ENCODE measurements at regions not wholly inside any gene's neighbourhood (a gene's known extent, or its start where the extent isn't known, plus 50 kb on each side); places are given as distances from the start of the nearest gene placed in this dataset.

GRCh38 chr3:118803096-118803476, 231.6 kb downstream of the IGSF11 start (continued):
- TF ChIP-seq CTCF (conservative IDR thresholded peaks at IDR 0.05; ENCODE audit: low read depth in 2 of 2): no peak
- TF ChIP-seq ZNF114 (CRISPR knock-in tag; IDR thresholded peaks at IDR 0.05): no peak
- TF ChIP-seq EZH2 (IDR thresholded peaks at IDR 0.05; ENCODE audit: low read depth, unreplicated experiment): no peak
- no peak for TF ChIP-seq EZH2phosphoT487 (IDR thresholded peaks at IDR 0.05; ENCODE audit: unreplicated experiment)

- no peaks in the 10 kb centered on the region for H3K9me2 ChIP-seq (ENCODE audit: insufficient read depth)
- H3K79me2 ChIP-seq (replicated peaks; ENCODE audit: insufficient read depth): no peaks in the 10 kb centered on the region
- TF ChIP-seq ZNF114 (CRISPR knock-in tag; IDR thresholded peaks at IDR 0.05) (no peak), POLR2AphosphoS5 (IDR thresholded peaks at IDR 0.05; ENCODE audit: low read depth) (no peak), JUNB (IDR thresholded peaks at IDR 0.05; ENCODE audit: unreplicated experiment) (no peak), STAT1 (IDR thresholded peaks at IDR 0.05; ENCODE audit: unreplicated experiment) (no peak), NANOG (IDR thresholded peaks at IDR 0.05; ENCODE audit: borderline replicate concordance) (no peak)
- H4K20me1 ChIP-seq (replicated peaks; ENCODE audit: insufficient read depth): no peaks in the 10 kb centered on the region
- H3K27me3 ChIP-seq (ENCODE audit: insufficient read depth): no peaks in the 10 kb centered on the region
- Mint-ChIP-seq H3K36me3 (ENCODE audit: low read depth) (no peaks in the 10 kb centered on the region), H3K9me3 (peaks cover 7% of the 10 kb centered on the region; the same call in 2 of the 3 replicates), H3K4me3 (no peak overlapping the region), H3K4me1 (peaks cover 2% of the 10 kb centered on the region; the same call in 1 of the 3 replicates), H3K27me3 (ENCODE audit: insufficient read depth, low read depth, poor library complexity) (no peaks in the 10 kb centered on the region), H3K27ac (0 out of 2 replicates have a peak overlapping the region, but pooled peaks have one; percentile 40)
- DNase-seq (ENCODE audit: low spot score) (no peak), ATAC-seq (no peak)
- H3K27ac ChIP-seq (ENCODE audit: low read depth): no peak overlapping the region
- no peaks in the 10 kb centered on the region; the same call in 1 of the 2 replicates for H3K36me3 ChIP-seq (ENCODE audit: insufficient read depth)
- no peaks in the 10 kb centered on the region for H3F3A ChIP-seq (replicated peaks; ENCODE audit: low read depth)
- peak overlapping the region; percentile 74; the same call in 1 of the 2 replicates for H2AFZ ChIP-seq
- H3K4me2 ChIP-seq: no peak overlapping the region
- H3K4me3 ChIP-seq: no peak overlapping the region
- no peaks in the 10 kb centered on the region for H3K4me1 ChIP-seq (ENCODE audit: insufficient read depth)
These were observed 229.6 kb downstream of the IGSF11 start for GRCh38 chr3:118805007-118805406.

- no peak overlapping the region for H2AFZ ChIP-seq
- H3K4me1 ChIP-seq (ENCODE audit: insufficient read depth): no peaks in the 10 kb centered on the region
- no peaks in the 10 kb centered on the region for H3K9me2 ChIP-seq (ENCODE audit: insufficient read depth)
- H4K20me1 ChIP-seq (replicated peaks; ENCODE audit: insufficient read depth): no peaks in the 10 kb centered on the region
- H3K36me3 ChIP-seq (ENCODE audit: insufficient read depth): no peaks in the 10 kb centered on the region; the same call in 1 of the 2 replicates
- no peaks in the 10 kb centered on the region for H3K27me3 ChIP-seq (ENCODE audit: insufficient read depth)
- H3K4me2 ChIP-seq: no peak overlapping the region
- no peak overlapping the region for H3K4me3 ChIP-seq
- DNase-seq (ENCODE audit: low spot score) (no peak), ATAC-seq (no peak)
- H3K27ac ChIP-seq (ENCODE audit: low read depth): no peak overlapping the region
- H3F3A ChIP-seq (replicated peaks; ENCODE audit: low read depth): no peaks in the 10 kb centered on the region
- H3K79me2 ChIP-seq (replicated peaks; ENCODE audit: insufficient read depth): no peaks in the 10 kb centered on the region
- no peaks in the 10 kb centered on the region for H3K36me3 Mint-ChIP-seq (ENCODE audit: low read depth)
- H3K27ac Mint-ChIP-seq: no peak overlapping the region
- peaks cover 2% of the 10 kb centered on the region; the same call in 1 of the 3 replicates for H3K4me1 Mint-ChIP-seq
- peaks cover 7% of the 10 kb centered on the region; the same call in 2 of the 3 replicates for H3K9me3 Mint-ChIP-seq
- no peaks in the 10 kb centered on the region for H3K27me3 Mint-ChIP-seq (ENCODE audit: insufficient read depth, low read depth, poor library complexity)
- no peak overlapping the region for H3K4me3 Mint-ChIP-seq
- TF ChIP-seq EZH2phosphoT487 (IDR thresholded peaks at IDR 0.05; ENCODE audit: unreplicated experiment) (no peak), ZNF462 (CRISPR knock-in tag; IDR thresholded peaks at IDR 0.05) (no peak), ZNF114 (CRISPR knock-in tag; IDR thresholded peaks at IDR 0.05) (no peak), ZNF331 (CRISPR knock-in tag; IDR thresholded peaks at IDR 0.05; ENCODE audit: low read depth) (no peak), CTCF (conservative IDR thresholded peaks at IDR 0.05; ENCODE audit: low read depth in 2 of 2) (no peak)
These were observed 228.2 kb downstream of the IGSF11 start for GRCh38 chr3:118806423-118806822.

Measured in GM23338 (cell line).